AG09319 (cell line): ENCODE measurements at regions not wholly inside any gene's neighbourhood (a gene's known extent, or its start where the extent isn't known, plus 50 kb on each side); places are given as distances from the start of the nearest gene placed in this dataset.

Experiments used
- DNase-seq: peaks from one replicate; pipeline ENCODE4 v3.0.0-alpha.2; 2010; ENCODE audit warnings: low read depth; ENCODE audit errors: extremely low read depth
- CTCF ChIP-seq: IDR thresholded peaks from 2 replicates; pipeline ENCODE4 v1.5.1; 2011; ENCODE audit warnings: low read depth, mild to moderate bottlenecking, inconsistent platforms, low read length, moderate library complexity

GRCh38 chr12:86496595-86496994, 240.4 kb upstream of the MGAT4C start:
- no peak for TF ChIP-seq CTCF
- no peak for DNase-seq

GRCh38 chr12:86484473-86484872, 228.3 kb upstream of the MGAT4C start:
- no peak for TF ChIP-seq CTCF
- DNase-seq: no peak

GRCh38 chr12:86473231-86473630, 217.0 kb upstream of the MGAT4C start:
- DNase-seq: no peak
- TF ChIP-seq CTCF: no peak

- no peak for TF ChIP-seq CTCF
Measured at GRCh38 chr12:86456776-86457175, 200.6 kb upstream of the MGAT4C start.

GRCh38 chr12:86456241-86456640, 200.1 kb upstream of the MGAT4C start:
- TF ChIP-seq CTCF: no peak
- DNase-seq: no peak

More at GRCh38 chr12:86456776-86457175, 200.6 kb upstream of the MGAT4C start:
- no peak for DNase-seq

- DNase-seq: no peak
- TF ChIP-seq CTCF: no peak
Measured at GRCh38 chr12:86445356-86445755, 189.2 kb upstream of the MGAT4C start.

GRCh38 chr12:86435053-86435452, 178.9 kb upstream of the MGAT4C start:
- DNase-seq: no peak
- TF ChIP-seq CTCF: no peak
